GM12874 (cell line): ENCODE measurements at regions not wholly inside any gene's neighbourhood (a gene's known extent, or its start where the extent isn't known, plus 50 kb on each side); places are given as distances from the start of the nearest gene placed in this dataset.

ENCODE experiments used
- TF ChIP-seq, protein P1 (sequence below): IDR thresholded peaks from 2 replicates; pipeline ENCODE4 v1.5.1; 2011; ENCODE audit warnings: low read depth, mild to moderate bottlenecking, control low read depth, low read length, moderate library complexity; ENCODE audit not compliant: insufficient read depth

GRCh38 chr6:166228425-166228824 is 60.8 kb upstream of the TBXT start:
- TF ChIP-seq, protein P1, sequence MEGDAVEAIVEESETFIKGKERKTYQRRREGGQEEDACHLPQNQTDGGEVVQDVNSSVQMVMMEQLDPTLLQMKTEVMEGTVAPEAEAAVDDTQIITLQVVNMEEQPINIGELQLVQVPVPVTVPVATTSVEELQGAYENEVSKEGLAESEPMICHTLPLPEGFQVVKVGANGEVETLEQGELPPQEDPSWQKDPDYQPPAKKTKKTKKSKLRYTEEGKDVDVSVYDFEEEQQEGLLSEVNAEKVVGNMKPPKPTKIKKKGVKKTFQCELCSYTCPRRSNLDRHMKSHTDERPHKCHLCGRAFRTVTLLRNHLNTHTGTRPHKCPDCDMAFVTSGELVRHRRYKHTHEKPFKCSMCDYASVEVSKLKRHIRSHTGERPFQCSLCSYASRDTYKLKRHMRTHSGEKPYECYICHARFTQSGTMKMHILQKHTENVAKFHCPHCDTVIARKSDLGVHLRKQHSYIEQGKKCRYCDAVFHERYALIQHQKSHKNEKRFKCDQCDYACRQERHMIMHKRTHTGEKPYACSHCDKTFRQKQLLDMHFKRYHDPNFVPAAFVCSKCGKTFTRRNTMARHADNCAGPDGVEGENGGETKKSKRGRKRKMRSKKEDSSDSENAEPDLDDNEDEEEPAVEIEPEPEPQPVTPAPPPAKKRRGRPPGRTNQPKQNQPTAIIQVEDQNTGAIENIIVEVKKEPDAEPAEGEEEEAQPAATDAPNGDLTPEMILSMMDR = no peak

DNA sequence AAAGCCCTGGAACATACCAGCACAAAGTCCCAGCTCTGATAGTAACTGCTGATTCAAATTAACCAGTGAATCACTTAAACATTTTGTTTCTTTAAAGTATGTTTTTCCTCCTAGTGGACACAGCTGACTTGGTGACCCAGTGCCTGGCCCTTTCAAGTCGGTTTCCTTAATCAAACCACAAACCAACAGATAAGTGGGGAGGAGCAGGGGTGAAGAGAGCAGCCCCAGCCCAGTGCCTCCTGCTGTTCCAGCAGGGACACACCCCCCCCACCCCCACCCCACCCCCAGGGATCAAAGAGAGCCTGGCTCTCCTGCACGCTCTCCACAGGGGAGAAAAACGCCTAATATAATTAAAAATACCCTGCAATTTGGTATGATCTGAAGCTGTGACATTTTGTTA is 55.4 kb upstream of the TBXT start:
- TF ChIP-seq, protein P1 = no peak

DNA sequence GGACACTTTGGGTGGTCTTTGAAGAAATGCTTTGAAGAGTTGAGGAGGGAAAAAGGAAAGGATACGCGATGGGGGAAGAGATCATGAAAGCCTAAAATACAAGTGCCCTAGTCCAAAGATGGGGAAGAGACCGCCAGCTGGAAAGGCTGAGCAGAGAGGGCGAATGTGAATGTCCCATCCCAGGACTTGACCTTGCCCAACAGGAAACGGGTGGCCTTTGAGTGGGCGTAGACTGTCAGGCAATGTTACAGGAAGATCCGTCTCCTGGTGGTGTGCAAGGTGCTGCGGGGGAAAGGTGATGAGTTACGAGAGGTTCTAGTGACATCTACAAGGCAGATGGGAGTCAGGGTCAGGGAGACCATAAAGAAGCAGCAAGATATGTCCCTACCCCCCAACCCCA is 55.0 kb upstream of the TBXT start:
- TF ChIP-seq, protein P1 = no peak

DNA sequence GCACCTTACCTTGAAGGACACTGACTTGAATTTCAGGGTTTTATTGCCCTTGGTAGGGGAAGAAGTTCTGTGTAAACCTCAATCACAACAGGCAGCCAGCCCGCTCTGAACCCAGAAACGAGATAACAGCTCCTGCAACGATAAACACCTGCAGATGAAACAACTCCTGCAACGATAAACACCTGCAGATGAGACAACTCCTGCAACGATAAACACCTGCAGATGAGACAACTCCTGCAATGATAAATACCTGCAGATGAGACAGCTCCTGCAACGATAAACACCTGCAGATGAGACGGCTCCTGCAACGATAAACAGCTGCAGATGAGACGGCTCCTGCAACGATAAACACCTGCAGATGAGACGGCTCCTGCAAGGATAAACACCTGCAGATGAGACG is 54.0 kb upstream of the TBXT start:
- TF ChIP-seq, protein P1 = no peak

DNA sequence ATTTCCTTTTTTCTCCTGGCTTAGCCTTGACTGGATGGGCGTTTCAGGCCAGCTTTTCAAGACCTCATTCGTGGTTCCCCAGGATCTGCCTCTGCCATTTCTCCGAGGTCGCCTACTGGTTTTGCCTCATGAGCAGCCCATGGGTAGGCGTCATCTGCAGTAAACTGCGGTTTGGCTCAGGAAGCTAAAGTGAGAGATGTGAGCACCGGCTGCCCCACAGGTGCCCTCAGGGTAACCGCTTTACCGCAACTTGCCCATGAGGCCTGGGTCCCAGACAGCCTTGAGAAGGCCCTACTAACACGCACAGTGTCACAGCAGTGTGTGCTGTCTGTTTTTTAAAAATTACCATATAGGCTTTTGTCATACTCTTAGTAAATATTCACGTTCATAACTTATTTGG is 53.4 kb upstream of the TBXT start:
- TF ChIP-seq, protein P1 = no peak
